Right atrium auricular region (tissue), 2 donors: ENCODE measurements at regions not wholly inside any gene's neighbourhood (a gene's known extent, or its start where the extent isn't known, plus 50 kb on each side); places are given as distances from the start of the nearest gene placed in this dataset.

ENCODE experiments used
- DNase-seq: peaks from one replicate; pipeline ENCODE4 v3.0.0-alpha.2; 2019; ENCODE audit warnings: low spot score
- H3K27ac ChIP-seq, 2 donors: fragments of 200-600 bp; sonication (generic); 1 replicate in 1 of 2; 2 replicates in 1 of 2; pipeline ENCODE4 v1.5.1; 2016 to 2019
- H3K27me3 ChIP-seq, 2 donors: fragments of 200-600 bp; sonication (generic); one replicate each; pipeline versions ENCODE4 v1.5.1 to v1.6.0; 2017 to 2019
- H3K36me3 ChIP-seq: fragments of 200-600 bp; sonication (generic); one replicate; pipeline ENCODE4 v1.5.1; 2016
- H3K4me1 ChIP-seq, 2 donors: fragments of 200-600 bp; sonication (generic); one replicate each; pipeline versions ENCODE4 v1.5.1 to v1.6.0; 2017 to 2019
- H3K4me3 ChIP-seq, 2 donors: fragments of 200-600 bp; sonication (generic); 1 replicate in 1 of 2; 2 replicates in 1 of 2; pipeline ENCODE4 v1.5.1; 2017 to 2019; ENCODE audit warnings: mild to moderate bottlenecking in 1 of 2, moderate library complexity in 1 of 2
- H3K9me3 ChIP-seq, 2 donors: fragments of 200-600 bp; sonication (generic); one replicate each; pipeline ENCODE4 v1.5.1; 2019
- TF ChIP-seq, protein P1 (sequence below), 2 donors: fragments of 200-600 bp; sonication (generic); IDR thresholded peaks; one replicate each; pipeline ENCODE4 v1.5.1; 2019; ENCODE audit warnings: antibody characterized with exemption in 2 of 2

- H3K9me3 ChIP-seq: no peaks in the 10 kb centered on the region
- TF ChIP-seq, protein P1, sequence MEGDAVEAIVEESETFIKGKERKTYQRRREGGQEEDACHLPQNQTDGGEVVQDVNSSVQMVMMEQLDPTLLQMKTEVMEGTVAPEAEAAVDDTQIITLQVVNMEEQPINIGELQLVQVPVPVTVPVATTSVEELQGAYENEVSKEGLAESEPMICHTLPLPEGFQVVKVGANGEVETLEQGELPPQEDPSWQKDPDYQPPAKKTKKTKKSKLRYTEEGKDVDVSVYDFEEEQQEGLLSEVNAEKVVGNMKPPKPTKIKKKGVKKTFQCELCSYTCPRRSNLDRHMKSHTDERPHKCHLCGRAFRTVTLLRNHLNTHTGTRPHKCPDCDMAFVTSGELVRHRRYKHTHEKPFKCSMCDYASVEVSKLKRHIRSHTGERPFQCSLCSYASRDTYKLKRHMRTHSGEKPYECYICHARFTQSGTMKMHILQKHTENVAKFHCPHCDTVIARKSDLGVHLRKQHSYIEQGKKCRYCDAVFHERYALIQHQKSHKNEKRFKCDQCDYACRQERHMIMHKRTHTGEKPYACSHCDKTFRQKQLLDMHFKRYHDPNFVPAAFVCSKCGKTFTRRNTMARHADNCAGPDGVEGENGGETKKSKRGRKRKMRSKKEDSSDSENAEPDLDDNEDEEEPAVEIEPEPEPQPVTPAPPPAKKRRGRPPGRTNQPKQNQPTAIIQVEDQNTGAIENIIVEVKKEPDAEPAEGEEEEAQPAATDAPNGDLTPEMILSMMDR (IDR thresholded peaks at IDR 0.05): no peak
- H3K36me3 ChIP-seq: no peaks in the 10 kb centered on the region
- H3K4me3 ChIP-seq: no peak overlapping the region
- H3K27me3 ChIP-seq: no peaks in the 10 kb centered on the region
- no peaks in the 10 kb centered on the region for H3K4me1 ChIP-seq
- H3K27ac ChIP-seq: no peak overlapping the region
- DNase-seq: no peak
Observed at GRCh38 chr10:120371856-120372255, 85.2 kb upstream of the PLPP4 start.

- no peak for DNase-seq
- Histone ChIP-seq H3K4me1 (no peaks in the 10 kb centered on the region), H3K27ac (no peak overlapping the region), H3K9me3 (no peaks in the 10 kb centered on the region), H3K4me3 (no peak overlapping the region), H3K27me3 (no peaks in the 10 kb centered on the region), H3K36me3 (no peaks in the 10 kb centered on the region)
- TF ChIP-seq, protein P1 (IDR thresholded peaks at IDR 0.05): no peak
Observed at GRCh38 chr10:120372917-120373316, 84.1 kb upstream of the PLPP4 start.

DNA sequence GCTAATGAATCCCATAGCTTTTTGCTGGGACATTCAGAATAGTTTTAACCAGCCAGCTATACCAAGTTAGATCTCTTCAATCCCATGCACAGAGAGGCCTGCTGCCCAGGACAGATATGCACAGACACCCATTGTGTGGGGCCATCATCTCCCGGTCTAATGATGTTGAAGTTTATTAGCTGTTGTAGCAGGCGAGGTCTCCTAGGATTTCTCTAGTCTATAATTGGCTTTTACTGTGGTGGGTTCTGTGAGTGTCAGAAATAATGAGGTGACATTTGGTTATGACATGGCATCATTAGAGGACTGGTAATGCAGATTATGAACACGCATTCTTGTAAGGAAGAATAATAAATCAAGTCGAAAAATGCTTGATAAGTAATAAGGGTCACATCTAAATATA, 81.4 kb upstream of the PLPP4 start:
- Histone ChIP-seq H3K4me3 (no peak overlapping the region), H3K4me1 (no peaks in the 10 kb centered on the region), H3K27ac (no peak overlapping the region), H3K9me3 (no peaks in the 10 kb centered on the region), H3K27me3 (no peaks in the 10 kb centered on the region), H3K36me3 (no peaks in the 10 kb centered on the region)
- TF ChIP-seq, protein P1 (IDR thresholded peaks at IDR 0.05): no peak
- DNase-seq: no peak

DNA sequence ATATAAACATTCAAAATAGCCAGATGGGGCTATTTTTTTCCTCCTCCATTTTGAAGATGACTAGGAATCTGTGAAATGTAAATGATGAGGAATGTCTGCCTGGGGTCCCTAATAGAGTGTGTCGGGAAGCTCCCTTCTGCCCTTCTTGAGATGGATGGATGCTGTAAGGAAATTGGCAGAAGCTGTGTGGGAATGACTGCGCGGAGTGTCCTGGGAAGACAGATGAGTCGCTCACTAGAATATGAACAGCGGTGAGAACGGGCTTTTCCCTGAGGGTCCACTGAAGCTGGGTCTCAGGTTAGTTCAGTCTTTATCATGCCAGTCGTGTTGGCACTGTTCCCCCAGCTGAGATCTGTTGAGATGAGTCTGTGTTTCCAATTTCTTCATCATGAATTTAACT, 75.1 kb upstream of the PLPP4 start:
- Histone ChIP-seq H3K9me3 (no peaks in the 10 kb centered on the region), H3K36me3 (no peaks in the 10 kb centered on the region), H3K27ac (no peak overlapping the region), H3K27me3 (no peaks in the 10 kb centered on the region), H3K4me1 (no peaks in the 10 kb centered on the region), H3K4me3 (no peak overlapping the region)
- DNase-seq: no peak
- TF ChIP-seq, protein P1 (IDR thresholded peaks at IDR 0.05): no peak

- DNase-seq: no peak
Observed at GRCh38 chr10:120382360-120382759, 74.7 kb upstream of the PLPP4 start.

GRCh38 chr10:120385992-120386391, 71.0 kb upstream of the PLPP4 start:
- no peak overlapping the region for H3K27ac ChIP-seq
- TF ChIP-seq, protein P1 (IDR thresholded peaks at IDR 0.05): no peak

More at GRCh38 chr10:120382360-120382759, 74.7 kb upstream of the PLPP4 start:
- no peak overlapping the region for H3K4me3 ChIP-seq
- no peaks in the 10 kb centered on the region for H3K9me3 ChIP-seq
- H3K27ac ChIP-seq: no peak overlapping the region
- H3K27me3 ChIP-seq: no peaks in the 10 kb centered on the region
- no peaks in the 10 kb centered on the region for H3K4me1 ChIP-seq
- H3K36me3 ChIP-seq: no peaks in the 10 kb centered on the region
- TF ChIP-seq, protein P1 (IDR thresholded peaks at IDR 0.05): no peak

More at GRCh38 chr10:120385992-120386391, 71.0 kb upstream of the PLPP4 start:
- no peak overlapping the region for H3K4me3 ChIP-seq
- H3K27me3 ChIP-seq: no peaks in the 10 kb centered on the region
- no peak for DNase-seq
- no peaks in the 10 kb centered on the region for H3K36me3 ChIP-seq
- no peaks in the 10 kb centered on the region for H3K9me3 ChIP-seq
- no peaks in the 10 kb centered on the region for H3K4me1 ChIP-seq
